Choroid plexus epithelial cell (primary cell): ENCODE measurements at regions not wholly inside any gene's neighbourhood (a gene's known extent, or its start where the extent isn't known, plus 50 kb on each side); places are given as distances from the start of the nearest gene placed in this dataset.
"Not testable (repeated sequence)": the region's sequence is repeated elsewhere in the genome, so short reads cannot be mapped to it uniquely, and the experiment has no call there.

Experiments used
- DNase-seq: peaks from one replicate; pipeline ENCODE4 v3.0.0-alpha.2; 2010; ENCODE audit warnings: low read depth
- H3K4me3 ChIP-seq: 2 replicates; pipeline ENCODE4 v1.5.1; 2011; ENCODE audit warnings: low read depth, mild to moderate bottlenecking, control low read depth, low read length, moderate library complexity
- CTCF ChIP-seq: conservative IDR thresholded peaks from 2 replicates; pipeline ENCODE4 v1.5.1; 2011; ENCODE audit warnings: low read depth, mild to moderate bottlenecking, control low read depth, inconsistent platforms, low read length, moderate library complexity

- no peak for TF ChIP-seq CTCF
- no peak for DNase-seq
Measured at GRCh38 chr16:26491101-26491670, 575.5 kb upstream of the C16orf82 start.

GRCh38 chr16:26491962-26492361 is 574.8 kb upstream of the C16orf82 start:
- no peak overlapping the region for H3K4me3 ChIP-seq
- TF ChIP-seq CTCF = no peak
- DNase-seq = no peak

More at GRCh38 chr16:26491101-26491670, 575.5 kb upstream of the C16orf82 start:
- H3K4me3 ChIP-seq = no peak overlapping the region

GRCh38 chr16:26493751-26494150 is 573.0 kb upstream of the C16orf82 start:
- no peak for TF ChIP-seq CTCF
- DNase-seq = no peak
- no peak overlapping the region for H3K4me3 ChIP-seq

- no peak for TF ChIP-seq CTCF
- DNase-seq = no peak
- H3K4me3 ChIP-seq = no peak overlapping the region
Measured at GRCh38 chr16:26497896-26498295, 568.8 kb upstream of the C16orf82 start.

DNA sequence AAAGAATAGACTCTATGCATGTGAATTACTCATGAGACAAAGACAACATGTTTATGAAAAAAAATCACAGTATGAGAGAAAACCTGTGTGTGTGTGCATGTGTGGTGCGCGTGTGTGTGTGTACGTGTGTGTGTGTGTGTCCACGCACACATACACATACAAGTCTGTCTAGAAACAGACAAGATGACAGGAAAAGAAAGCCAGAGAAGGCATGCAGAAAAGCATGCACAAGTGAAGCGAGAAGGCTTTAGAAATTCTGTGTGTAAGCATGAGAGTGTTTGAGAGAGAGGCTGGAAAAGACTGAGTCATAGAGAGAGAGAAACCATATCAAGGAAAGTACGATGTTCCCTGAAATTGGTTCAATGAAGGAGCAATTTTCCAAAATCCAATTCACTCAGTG is 566.4 kb upstream of the C16orf82 start:
- H3K4me3 ChIP-seq = no peak overlapping the region
- no peak for TF ChIP-seq CTCF
- no peak for DNase-seq

DNA sequence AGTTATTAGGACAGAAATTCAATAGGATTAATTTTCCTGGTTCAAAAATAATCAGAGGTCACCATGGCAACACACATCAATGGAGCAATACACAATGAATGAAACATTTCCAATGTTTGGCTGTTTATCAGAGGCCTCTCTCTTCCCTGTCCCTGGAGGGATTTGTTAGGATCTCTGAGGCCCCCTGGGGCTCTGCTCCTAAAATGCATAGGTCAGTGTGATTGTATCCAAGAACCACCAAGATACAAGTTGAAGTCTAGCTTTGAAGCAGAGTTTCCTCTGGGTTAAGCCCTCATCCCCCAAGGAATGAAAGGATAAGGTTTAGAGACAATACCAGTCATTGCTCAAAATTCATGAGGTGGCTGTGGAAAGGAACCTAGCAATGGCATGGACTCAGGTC is 561.2 kb upstream of the C16orf82 start:
- no peak overlapping the region for H3K4me3 ChIP-seq
- DNase-seq = no peak
- TF ChIP-seq CTCF = no peak

GRCh38 chr16:26508946-26509345 is 557.8 kb upstream of the C16orf82 start:
- H3K4me3 ChIP-seq, DNase-seq: not testable (repeated sequence)
